Spleen (tissue), 11 donors: ENCODE measurements at regions not wholly inside any gene's neighbourhood (a gene's known extent, or its start where the extent isn't known, plus 50 kb on each side); places are given as distances from the start of the nearest gene placed in this dataset.
A peak's percentile ranks its signal among the peaks of the same experiment; 100 is the strongest.

Experiments
- DNase-seq: peaks from one replicate; pipeline ENCODE4 v3.0.0-alpha.2; 2020
- H3K27ac ChIP-seq, 8 donors: fragments of 200-600 bp; sonication (generic) in 7 of 8; 1 replicate in 4 of 8; 2 replicates in 4 of 8; pipeline versions ENCODE4 v1.5.0 to v1.8.0; 2016 to 2021; ENCODE audit warnings: inconsistent platforms in 4 of 8, mild to moderate bottlenecking in 4 of 8, moderate library complexity in 1 of 8
- H3K27me3 ChIP-seq, 7 donors: fragments of 200-600 bp; sonication (generic) in 6 of 7; replicated peaks in 1 of 7; 1 replicate in 4 of 7; 2 replicates in 3 of 7; pipeline versions ENCODE4 v1.5.0 to v1.8.0; 2016 to 2021; ENCODE audit warnings: inconsistent platforms in 3 of 7, mild to moderate bottlenecking in 1 of 7
- H3K36me3 ChIP-seq, 6 donors: fragments of 200-600 bp; sonication (generic) in 5 of 6; 1 replicate in 4 of 6; 2 replicates in 2 of 6; pipeline versions ENCODE4 v1.5.0 to v1.8.0; 2016 to 2021; ENCODE audit warnings: inconsistent platforms in 2 of 6
- H3K4me1 ChIP-seq, 6 donors: fragments of 200-600 bp; sonication (generic) in 5 of 6; 1 replicate in 3 of 6; 2 replicates in 3 of 6; pipeline versions ENCODE4 v1.5.0 to v1.8.0; 2016 to 2021; ENCODE audit warnings: inconsistent platforms in 3 of 6
- H3K4me3 ChIP-seq, 8 donors: fragments of 200-600 bp; sonication (generic) in 7 of 8; 1 replicate in 4 of 8; 2 replicates in 4 of 8; pipeline versions ENCODE4 v1.5.0 to v1.8.0; 2016 to 2021; ENCODE audit warnings: inconsistent platforms in 4 of 8, mild to moderate bottlenecking in 4 of 8, moderate library complexity in 2 of 8
- H3K9me3 ChIP-seq, 8 donors: fragments of 200-600 bp; sonication (generic) in 7 of 8; 1 replicate in 4 of 8; 2 replicates in 4 of 8; pipeline versions ENCODE4 v1.5.0 to v1.8.0; 2016 to 2021; ENCODE audit warnings: inconsistent platforms in 4 of 8
- CTCF ChIP-seq, 11 experiments: fragments of 200-600 bp in 7 of 11; fragments of 450-650 bp in 4 of 11; sonication (generic) in 4 of 11; IDR thresholded peaks in 8 of 11; conservative IDR thresholded peaks in 3 of 11; 1 replicate in 7 of 11; 2 replicates in 4 of 11; pipeline versions ENCODE4 v1.4.0 to v1.8.0; 2016 to 2021; ENCODE audit warnings: antibody characterized with exemption in 11 of 11, inconsistent platforms in 4 of 11, mild to moderate bottlenecking in 1 of 11
- POLR2A ChIP-seq, 3 donors: fragments of 450-650 bp; IDR thresholded peaks; one replicate each; pipeline ENCODE4 v1.5.1; 2017; ENCODE audit warnings: antibody characterized with exemption in 3 of 3, mild to moderate bottlenecking in 1 of 3
- POLR2AphosphoS5 ChIP-seq, 3 donors: sonication (generic); formaldehyde crosslinking; IDR thresholded peaks; one replicate each; pipeline ENCODE4 v1.5.1; 2017; ENCODE audit warnings: antibody characterized with exemption in 3 of 3
- WGBS, 5 donors: extraction: QIAGEN DNeasy Blood & Tissue Kit in 3 of 5; methylation state at CpG; one replicate each; pipeline versions ENCODE4 v1.1.5 to v1.1.7; 2013 to 2018; 5-methylcytosine and 5-hydroxymethylcytosine counted together
- intact Hi-C: fragments of 100-400 bp; cut with DNase I; formaldehyde crosslinking; loops from one replicate; pipeline ENCODE4 v1.15.0; 2023; ENCODE audit warnings: low total_unique reads
- donor health status: healthy with polysubstance abuse.
- donor health status: DM: no; HTN: no; CAD: no; lungs with moderate emphysema.
- donor health status: DM: no; HTN: no; CAD: no.
- donor health status: Bipolar disorder and iron deficiency.
- donor health status: healthy.
- donor health status: DM: no; HTN: no; CAD: no.
- donor health status: DM: yes; HTN: yes; CAD: no.

- Histone ChIP-seq H3K9me3 (no peaks in the 10 kb centered on the region), H3K4me3 (no peak overlapping the region), H3K27me3 (no peaks in the 10 kb centered on the region), H3K36me3 (no peaks in the 10 kb centered on the region), H3K27ac (no peak overlapping the region), H3K4me1 (no peaks in the 10 kb centered on the region)
- intact Hi-C loops, result loop anchor here (10.0 kb wide), 1 partner anchor 1252 kb away; no protein-coding TSS in a partner anchor
- TF ChIP-seq POLR2A (IDR thresholded peaks at IDR 0.05) (no peak), POLR2AphosphoS5 (IDR thresholded peaks at IDR 0.05) (no peak), CTCF (IDR thresholded peaks at IDR 0.05 in 8 of 11, conservative IDR thresholded peaks at IDR 0.05 in 3 of 11) (no peak)
- no peak for DNase-seq
- WGBS, 5 donors, result 81 to 84% (median 82%) methylated on average over 8 of the region's 8 CpGs
These were observed 239.0 kb upstream of the ANKRD30A start for GRCh38 chr10:36886303-36886891.

GRCh38 chr10:36885746-36886145, 239.7 kb upstream of the ANKRD30A start:
- Histone ChIP-seq H3K4me3 (no peak overlapping the region), H3K36me3 (no peaks in the 10 kb centered on the region), H3K27me3 (no peaks in the 10 kb centered on the region), H3K4me1 (no peaks in the 10 kb centered on the region), H3K27ac (no peak overlapping the region), H3K9me3 (no peaks in the 10 kb centered on the region)
- 80 to 90% (median 88%) methylated on average over 5 of the region's 5 CpGs for WGBS, 5 donors
- no peak for DNase-seq
- intact Hi-C loops, result loop anchor here (10.0 kb wide), 1 partner anchor 1251 kb away; no protein-coding TSS in a partner anchor
- TF ChIP-seq CTCF (IDR thresholded peaks at IDR 0.05 in 8 of 11, conservative IDR thresholded peaks at IDR 0.05 in 3 of 11), result no peak
- TF ChIP-seq POLR2AphosphoS5 (IDR thresholded peaks at IDR 0.05), result no peak
- TF ChIP-seq POLR2A (IDR thresholded peaks at IDR 0.05), result no peak

- intact Hi-C loops, result loop anchor here (10.0 kb wide), 1 partner anchor 1248 kb away; no protein-coding TSS in a partner anchor
- 73 to 80% (median 78%) methylated on average over 3 of the region's 3 CpGs for WGBS, 5 donors
- H3K36me3 ChIP-seq, result no peaks in the 10 kb centered on the region
- DNase-seq, result no peak
- H3K9me3 ChIP-seq, result no peaks in the 10 kb centered on the region
- H3K4me3 ChIP-seq, result no peak overlapping the region
- no peak overlapping the region for H3K27ac ChIP-seq
- no peaks in the 10 kb centered on the region for H3K4me1 ChIP-seq
- no peaks in the 10 kb centered on the region for H3K27me3 ChIP-seq
- no peak for TF ChIP-seq POLR2AphosphoS5 (IDR thresholded peaks at IDR 0.05)
- TF ChIP-seq POLR2A (IDR thresholded peaks at IDR 0.05), result no peak
- no peak for TF ChIP-seq CTCF (IDR thresholded peaks at IDR 0.05 in 8 of 11, conservative IDR thresholded peaks at IDR 0.05 in 3 of 11)
These were observed 242.6 kb upstream of the ANKRD30A start for GRCh38 chr10:36882781-36883180.

GRCh38 chr10:36880898-36881297, 244.5 kb upstream of the ANKRD30A start:
- no peaks in the 10 kb centered on the region for H3K9me3 ChIP-seq
- TF ChIP-seq POLR2A (IDR thresholded peaks at IDR 0.05), result no peak
- peak in 7 of 11 experiments; percentile 10 to 53 (median 35) for TF ChIP-seq CTCF (IDR thresholded peaks at IDR 0.05 in 8 of 11, conservative IDR thresholded peaks at IDR 0.05 in 3 of 11)
- no peaks in the 10 kb centered on the region for H3K36me3 ChIP-seq
- no peaks in the 10 kb centered on the region for H3K27me3 ChIP-seq
- 8 to 18% (median 10%) methylated on average over 5 of the region's 5 CpGs for WGBS, 5 donors
- H3K4me1 ChIP-seq, result no peaks in the 10 kb centered on the region
- intact Hi-C loops, result loop anchor here (10.0 kb wide), 1 partner anchor 1246 kb away; no protein-coding TSS in a partner anchor
- no peak for DNase-seq
- H3K4me3 ChIP-seq, result no peak overlapping the region
- H3K27ac ChIP-seq, result no peak overlapping the region
